Stimulated activated naive CD8-positive, alpha-beta T cell treated with anti-CD3 and anti-CD28 coated beads, Interleukin-15, Interleukin-2, amounts not matched to agents 100 ng/mL and 50 ng/mL, for 24 hours (primary cell): ENCODE measurements at regions not wholly inside any gene's neighbourhood (a gene's known extent, or its start where the extent isn't known, plus 50 kb on each side); places are given as distances from the start of the nearest gene placed in this dataset.

Experiments
- H3K27ac Mint-ChIP-seq: one replicate; pipeline ENCODE4 v1.8.0; 2021; ENCODE audit warnings: mild to moderate bottlenecking, mixed read lengths
- H3K27me3 Mint-ChIP-seq: one replicate; pipeline ENCODE4 v1.8.0; 2021; ENCODE audit warnings: mixed read lengths
- H3K36me3 Mint-ChIP-seq: one replicate; pipeline ENCODE4 v1.8.0; 2021; ENCODE audit warnings: low read depth, mixed read lengths
- H3K4me1 Mint-ChIP-seq: one replicate; pipeline ENCODE4 v1.8.0; 2021; ENCODE audit warnings: low read depth, mixed read lengths
- H3K4me3 Mint-ChIP-seq: one replicate; pipeline ENCODE4 v1.8.0; 2021; ENCODE audit warnings: mild to moderate bottlenecking, mixed read lengths
- H3K9me3 Mint-ChIP-seq: one replicate; pipeline ENCODE4 v1.8.0; 2021; ENCODE audit warnings: mixed read lengths

DNA sequence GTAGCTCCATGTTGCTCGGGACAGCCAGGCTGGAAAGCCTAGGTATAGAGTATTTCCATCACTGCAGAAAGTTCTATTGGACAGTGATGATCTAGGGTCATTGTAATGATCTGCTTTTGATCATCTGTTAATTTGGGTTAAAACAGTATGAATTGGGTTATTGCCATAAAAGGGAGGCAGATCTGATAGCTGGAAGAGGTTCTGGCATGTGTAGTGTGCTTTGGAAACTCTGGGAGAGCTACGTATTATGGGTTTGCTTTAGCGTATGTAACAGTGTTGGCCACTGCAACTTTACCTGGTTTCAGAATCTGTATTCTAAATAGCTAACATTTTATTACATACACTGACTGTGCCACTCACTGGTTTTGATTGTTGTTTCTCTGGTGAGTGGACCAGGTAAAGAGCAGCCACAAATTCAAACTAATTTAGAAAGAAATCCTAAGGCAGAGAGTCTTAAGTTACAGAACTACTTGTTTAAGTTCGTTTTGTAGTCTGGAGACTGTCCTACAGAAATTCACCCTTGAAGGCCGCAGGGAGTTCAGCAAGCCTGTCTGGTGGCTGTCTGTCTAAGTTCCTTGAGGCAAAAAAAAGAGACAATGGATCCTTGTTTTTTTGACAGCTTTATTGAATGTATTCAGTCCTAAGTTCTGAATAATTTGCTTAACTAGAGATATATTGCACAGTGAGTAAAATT lies 300.3 kb downstream of the PRL start:
- Mint-ChIP-seq H3K4me3 (no peak overlapping the region), H3K4me1 (peaks cover 4% of the 10 kb centered on the region), H3K27ac (no peak overlapping the region), H3K27me3 (no peaks in the 10 kb centered on the region), H3K9me3 (no peaks in the 10 kb centered on the region), H3K36me3 (no peaks in the 10 kb centered on the region)

DNA sequence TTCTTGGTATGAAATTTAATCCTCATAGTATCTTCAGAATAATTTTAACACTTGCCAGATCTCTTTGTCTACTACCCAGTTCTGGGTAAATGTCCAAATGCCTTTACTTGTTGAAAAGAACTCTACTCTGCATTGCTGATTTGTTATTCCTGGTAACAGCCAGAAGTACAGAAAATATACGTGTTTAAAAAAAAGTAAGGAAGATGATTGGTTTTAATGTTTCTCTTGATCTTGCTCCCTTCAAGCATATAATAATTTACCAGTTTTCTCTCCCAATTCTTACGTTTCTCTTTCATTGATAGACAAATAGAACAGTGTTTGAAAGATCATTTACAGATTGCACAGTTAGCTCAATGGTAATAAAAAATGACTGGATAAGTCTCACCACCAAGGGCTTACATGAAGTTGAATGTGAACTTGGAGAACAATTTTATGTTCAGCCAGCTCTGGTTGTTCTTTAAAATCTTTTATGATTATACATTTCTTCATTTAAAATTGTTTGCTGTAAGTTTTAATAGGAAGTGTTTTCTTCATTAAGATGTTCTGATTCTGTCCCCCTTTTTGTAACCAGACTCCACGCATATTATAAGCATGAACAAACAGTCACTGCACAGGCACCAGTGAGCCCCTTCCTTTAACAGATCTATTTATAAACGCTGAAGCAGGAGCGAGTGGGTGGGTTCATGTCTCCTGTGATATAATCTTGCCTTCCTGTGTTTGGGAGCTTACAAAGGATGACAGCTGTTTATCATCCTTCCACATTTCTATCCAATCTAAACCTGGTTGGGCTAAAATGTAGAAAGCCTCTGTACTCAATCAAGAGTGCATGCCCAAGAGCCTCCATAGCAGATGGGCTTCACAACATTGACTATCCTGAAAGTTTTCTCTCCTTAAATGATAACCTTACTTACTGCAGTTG lies 299.5 kb downstream of the PRL start:
- Mint-ChIP-seq H3K9me3 (no peaks in the 10 kb centered on the region), H3K4me1 (no peaks in the 10 kb centered on the region), H3K36me3 (no peaks in the 10 kb centered on the region), H3K27ac (no peak overlapping the region), H3K4me3 (no peak overlapping the region), H3K27me3 (no peaks in the 10 kb centered on the region)

DNA sequence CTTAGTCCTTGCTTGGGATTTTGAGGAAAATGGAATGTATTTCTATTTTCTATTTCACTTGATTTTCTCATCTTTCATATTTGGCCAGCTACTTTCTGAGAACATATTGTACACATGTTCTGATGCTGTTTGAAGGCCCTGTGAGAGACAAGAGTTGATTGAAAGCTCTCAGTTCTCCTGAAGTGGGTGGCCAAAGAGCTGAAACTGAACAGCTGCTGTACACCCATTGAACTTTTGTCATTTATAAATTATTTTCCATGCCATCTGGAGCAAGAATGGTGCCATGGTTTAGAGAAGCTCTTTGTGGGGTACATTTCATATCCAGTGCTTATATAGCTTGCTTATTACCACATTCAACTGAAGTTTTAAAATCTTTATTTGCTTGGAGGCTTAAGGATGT lies 298.3 kb downstream of the PRL start:
- no peak overlapping the region for H3K27ac Mint-ChIP-seq
- H3K9me3 Mint-ChIP-seq, result no peaks in the 10 kb centered on the region
- no peaks in the 10 kb centered on the region for H3K4me1 Mint-ChIP-seq
- no peaks in the 10 kb centered on the region for H3K36me3 Mint-ChIP-seq
- no peak overlapping the region for H3K4me3 Mint-ChIP-seq
- H3K27me3 Mint-ChIP-seq, result no peaks in the 10 kb centered on the region

GRCh38 chr6:21999012-21999528 lies 297.8 kb downstream of the PRL start:
- H3K27ac Mint-ChIP-seq, result no peak overlapping the region
- H3K4me1 Mint-ChIP-seq, result no peaks in the 10 kb centered on the region
- no peaks in the 10 kb centered on the region for H3K9me3 Mint-ChIP-seq
- H3K4me3 Mint-ChIP-seq, result no peak overlapping the region
- H3K36me3 Mint-ChIP-seq, result no peaks in the 10 kb centered on the region
- H3K27me3 Mint-ChIP-seq, result no peaks in the 10 kb centered on the region

DNA sequence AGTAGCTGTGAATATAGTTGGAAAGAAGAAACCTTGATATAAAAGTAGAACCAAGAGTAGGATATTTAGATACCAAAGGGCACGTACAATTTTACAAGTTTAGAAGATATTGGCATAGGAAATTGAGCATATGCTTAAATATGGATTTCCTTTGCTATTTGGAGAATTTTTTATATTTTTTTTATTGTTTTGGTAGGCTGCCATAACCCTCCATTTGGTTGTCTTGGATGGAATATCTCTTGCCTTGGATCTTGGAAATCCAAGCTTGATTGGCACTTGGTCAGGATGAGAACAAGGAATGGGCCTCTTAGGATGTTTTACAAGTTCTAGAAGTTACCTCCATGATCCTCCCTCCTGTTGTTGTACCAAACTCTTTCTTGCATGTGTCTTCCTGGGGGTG lies 297.1 kb downstream of the PRL start:
- Mint-ChIP-seq H3K4me1 (no peaks in the 10 kb centered on the region), H3K27me3 (no peaks in the 10 kb centered on the region), H3K36me3 (no peaks in the 10 kb centered on the region), H3K27ac (peak overlapping the region; percentile 10), H3K9me3 (no peaks in the 10 kb centered on the region), H3K4me3 (no peak overlapping the region)

GRCh38 chr6:22001396-22002027 lies 295.3 kb downstream of the PRL start:
- Mint-ChIP-seq H3K27ac (no peak overlapping the region), H3K36me3 (no peaks in the 10 kb centered on the region), H3K4me1 (no peaks in the 10 kb centered on the region), H3K9me3 (no peaks in the 10 kb centered on the region), H3K4me3 (no peak overlapping the region), H3K27me3 (no peaks in the 10 kb centered on the region)

- H3K4me3 Mint-ChIP-seq, result no peak overlapping the region
- H3K4me1 Mint-ChIP-seq, result no peaks in the 10 kb centered on the region
These were observed 293.5 kb downstream of the PRL start for GRCh38 chr6:22003287-22003686.

GRCh38 chr6:22006795-22007194 lies 290.0 kb downstream of the PRL start:
- no peaks in the 10 kb centered on the region for H3K27me3 Mint-ChIP-seq
- no peaks in the 10 kb centered on the region for H3K4me1 Mint-ChIP-seq
- no peaks in the 10 kb centered on the region for H3K9me3 Mint-ChIP-seq
- no peaks in the 10 kb centered on the region for H3K36me3 Mint-ChIP-seq
- H3K27ac Mint-ChIP-seq, result no peak overlapping the region
- no peak overlapping the region for H3K4me3 Mint-ChIP-seq

More at GRCh38 chr6:22003287-22003686, 293.5 kb downstream of the PRL start:
- no peak overlapping the region for H3K27ac Mint-ChIP-seq
- H3K27me3 Mint-ChIP-seq, result no peaks in the 10 kb centered on the region
- H3K36me3 Mint-ChIP-seq, result no peaks in the 10 kb centered on the region
- H3K9me3 Mint-ChIP-seq, result no peaks in the 10 kb centered on the region

DNA sequence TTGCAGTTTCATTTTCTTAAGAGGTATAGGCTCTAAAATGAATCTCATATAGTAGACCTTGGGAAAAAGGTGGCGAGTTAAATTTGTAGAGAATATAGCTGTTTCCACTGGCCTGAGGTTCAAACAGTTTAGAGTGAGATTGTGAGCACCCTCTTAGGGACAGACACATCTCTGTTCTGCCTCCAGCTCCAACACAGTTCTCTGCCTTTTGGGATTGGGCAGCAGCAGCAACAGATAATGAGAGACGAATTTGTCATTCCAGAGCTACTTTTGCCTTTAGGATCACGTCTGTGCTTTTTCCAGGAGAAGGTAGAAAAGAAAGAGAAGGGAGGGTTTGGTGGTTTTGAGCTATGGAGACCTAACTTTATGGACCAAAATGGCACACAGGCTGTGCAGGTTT lies 289.4 kb downstream of the PRL start:
- Mint-ChIP-seq H3K4me3 (no peak overlapping the region), H3K27me3 (no peaks in the 10 kb centered on the region), H3K4me1 (no peaks in the 10 kb centered on the region), H3K36me3 (no peaks in the 10 kb centered on the region), H3K27ac (no peak overlapping the region), H3K9me3 (no peaks in the 10 kb centered on the region)

GRCh38 chr6:22008248-22008836 lies 288.5 kb downstream of the PRL start:
- Mint-ChIP-seq H3K4me1 (no peaks in the 10 kb centered on the region), H3K27ac (no peak overlapping the region), H3K4me3 (no peak overlapping the region), H3K36me3 (no peaks in the 10 kb centered on the region), H3K27me3 (no peaks in the 10 kb centered on the region), H3K9me3 (no peaks in the 10 kb centered on the region)

- H3K4me1 Mint-ChIP-seq, result no peaks in the 10 kb centered on the region
- H3K27ac Mint-ChIP-seq, result no peak overlapping the region
- no peak overlapping the region for H3K4me3 Mint-ChIP-seq
- no peaks in the 10 kb centered on the region for H3K36me3 Mint-ChIP-seq
- no peaks in the 10 kb centered on the region for H3K27me3 Mint-ChIP-seq
- H3K9me3 Mint-ChIP-seq, result peaks cover 3% of the 10 kb centered on the region
These were observed 286.7 kb downstream of the PRL start for GRCh38 chr6:22010102-22010501.

GRCh38 chr6:22015216-22015615 lies 281.6 kb downstream of the PRL start:
- H3K27me3 Mint-ChIP-seq, result no peaks in the 10 kb centered on the region
- no peak overlapping the region for H3K4me3 Mint-ChIP-seq
- no peaks in the 10 kb centered on the region for H3K4me1 Mint-ChIP-seq
- H3K9me3 Mint-ChIP-seq, result peaks cover 3% of the 10 kb centered on the region
- no peak overlapping the region for H3K27ac Mint-ChIP-seq
- no peaks in the 10 kb centered on the region for H3K36me3 Mint-ChIP-seq

- no peaks in the 10 kb centered on the region for H3K27me3 Mint-ChIP-seq
- no peak overlapping the region for H3K27ac Mint-ChIP-seq
- peaks cover 3% of the 10 kb centered on the region for H3K9me3 Mint-ChIP-seq
- no peaks in the 10 kb centered on the region for H3K36me3 Mint-ChIP-seq
- H3K4me3 Mint-ChIP-seq, result no peak overlapping the region
- no peaks in the 10 kb centered on the region for H3K4me1 Mint-ChIP-seq
These were observed 280.9 kb downstream of the PRL start for GRCh38 chr6:22015944-22016343.

- Mint-ChIP-seq H3K27ac (no peak overlapping the region), H3K9me3 (peaks cover 6% of the 10 kb centered on the region), H3K36me3 (no peaks in the 10 kb centered on the region), H3K4me1 (peaks cover 4% of the 10 kb centered on the region), H3K4me3 (no peak overlapping the region), H3K27me3 (no peaks in the 10 kb centered on the region)
These were observed 279.6 kb downstream of the PRL start for GRCh38 chr6:22017272-22017671.

DNA sequence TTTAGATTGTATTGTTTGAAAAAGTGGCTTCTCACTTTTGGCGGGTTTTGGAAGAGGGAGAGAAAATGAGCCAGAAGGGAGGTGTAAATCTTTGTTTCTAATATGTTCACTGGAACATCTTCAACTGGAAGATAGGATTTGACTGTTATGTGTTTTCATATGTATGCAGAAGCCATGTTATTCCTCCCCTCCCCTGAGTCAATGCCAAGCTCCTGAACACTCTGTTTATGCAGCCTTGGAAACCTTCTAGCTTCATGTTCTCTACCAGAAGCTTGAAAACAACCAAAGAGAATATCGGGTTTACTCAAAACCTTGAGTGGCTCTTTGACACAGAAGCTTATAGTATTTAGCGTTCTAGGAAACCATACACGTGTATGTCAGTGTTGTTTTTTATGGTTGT lies 279.1 kb downstream of the PRL start:
- H3K4me1 Mint-ChIP-seq, result peaks cover 4% of the 10 kb centered on the region
- no peaks in the 10 kb centered on the region for H3K27me3 Mint-ChIP-seq

More for the DNA sequence above, 279.1 kb downstream of the PRL start:
- H3K4me3 Mint-ChIP-seq, result no peak overlapping the region
- H3K9me3 Mint-ChIP-seq, result peaks cover 11% of the 10 kb centered on the region
- H3K27ac Mint-ChIP-seq, result no peak overlapping the region
- H3K36me3 Mint-ChIP-seq, result no peaks in the 10 kb centered on the region
